IMR-90 (cell line): ENCODE measurements at regions not wholly inside any gene's neighbourhood (a gene's known extent, or its start where the extent isn't known, plus 50 kb on each side); places are given as distances from the start of the nearest gene placed in this dataset.

Experiments used
- ATAC-seq: fragments of 200-7000 bp; cut with Tn5 transposase; 2 replicates; pipeline ENCODE4 v1.9.1; 2020; ENCODE audit warnings: low read depth, mild to moderate bottlenecking, moderate library complexity
- BruUV-seq: library from RNA; stranded (reverse); fragments of 400-500 nt; replicated peaks from 2 replicates; lab custom pipeline; 2021; lab: Mats Ljungman, UMichigan
- CTCF ChIA-PET: fragments of 300-600 bp; formaldehyde crosslinking; extraction: SDS; loops from one replicate; lab custom pipeline; 2021; ENCODE audit warnings: antibody characterized with exemption; lab: Yijun Ruan, JAX
- POLR2A ChIA-PET: fragments of 300-600 bp; sonication (Branson Sonifier 250); formaldehyde crosslinking; loops from one replicate; lab custom pipeline; 2022; ENCODE audit warnings: antibody characterized with exemption; ENCODE audit not compliant: unreplicated experiment; lab: Charles Lee
- DNase-seq: peaks from one replicate; pipeline ENCODE4 v3.0.0; 2013
- H2AFZ ChIP-seq: replicated peaks from 2 replicates; pipeline ENCODE3; 2013; ENCODE audit warnings: low read length, mild to moderate bottlenecking; ENCODE audit not compliant: poor library complexity
- H2AK5ac ChIP-seq: 2 replicates; pipeline ENCODE4 v1.6.1; 2013; ENCODE audit warnings: low read depth, low read length, inconsistent platforms
- H2AK9ac ChIP-seq: replicated peaks from 2 replicates; pipeline ENCODE3; 2013; ENCODE audit warnings: mild to moderate bottlenecking, low read depth, low read length, moderate library complexity; ENCODE audit not compliant: poor library complexity
- H2BK120ac ChIP-seq: 2 replicates; pipeline ENCODE4 v1.6.1; 2013; ENCODE audit warnings: low read depth, low read length, inconsistent platforms
- H2BK15ac ChIP-seq: 3 replicates; pipeline ENCODE4 v1.6.1; 2013; ENCODE audit warnings: low read depth, low read length, inconsistent platforms
- H2BK20ac ChIP-seq: 2 replicates; pipeline ENCODE4 v1.6.1; 2013; ENCODE audit warnings: low read depth, mild to moderate bottlenecking, inconsistent platforms, low read length, moderate library complexity
- H2BK5ac ChIP-seq: 2 replicates; pipeline ENCODE4 v1.6.1; 2013; ENCODE audit warnings: mild to moderate bottlenecking, low read depth, low read length, inconsistent platforms; ENCODE audit not compliant: poor library complexity, severe bottlenecking
- H3K14ac ChIP-seq: replicated peaks from 2 replicates; pipeline ENCODE4 v1.6.1; 2013; ENCODE audit warnings: low read depth, low read length, inconsistent platforms
- H3K18ac ChIP-seq: 2 replicates; pipeline ENCODE4 v1.6.1; 2013; ENCODE audit warnings: low read depth, low read length, control low read depth
- H3K23ac ChIP-seq: 2 replicates; pipeline ENCODE4 v1.6.1; 2013; ENCODE audit warnings: low read depth, low read length, inconsistent platforms
- H3K27ac ChIP-seq: 2 replicates; pipeline ENCODE4 v1.5.1; 2013; ENCODE audit warnings: mild to moderate bottlenecking, control low read depth, low read length; ENCODE audit not compliant: insufficient read depth
- H3K27me3 ChIP-seq: 2 replicates; pipeline ENCODE4 v1.6.1; 2013; ENCODE audit warnings: low read length; ENCODE audit not compliant: control insufficient read depth, insufficient read depth
- H3K36me3 ChIP-seq: 2 replicates; pipeline ENCODE4 v1.6.1; 2013; ENCODE audit warnings: low read length, mixed read lengths; ENCODE audit not compliant: control insufficient read depth, insufficient read depth
- H3K4ac ChIP-seq: 2 replicates; pipeline ENCODE4 v1.6.1; 2013; ENCODE audit warnings: low read depth, low read length, inconsistent platforms
- H3K4me1 ChIP-seq: 2 replicates; pipeline ENCODE4 v1.6.1; 2013; ENCODE audit warnings: low read length, mixed read lengths; ENCODE audit not compliant: control insufficient read depth, insufficient read depth
- H3K4me2 ChIP-seq: 2 replicates; pipeline ENCODE4 v1.6.1; 2013; ENCODE audit warnings: low read depth, mild to moderate bottlenecking, control low read depth, low read length, moderate library complexity
- H3K4me3 ChIP-seq: 2 replicates; pipeline ENCODE4 v1.5.1; 2013; ENCODE audit warnings: low read depth, mild to moderate bottlenecking, control low read depth, low read length, moderate library complexity; ENCODE audit not compliant: insufficient read depth
- H3K56ac ChIP-seq: 2 replicates; pipeline ENCODE4 v1.6.1; 2013; ENCODE audit warnings: low read length, inconsistent platforms; ENCODE audit not compliant: insufficient read depth; ENCODE audit errors: extremely low read depth
- H3K79me1 ChIP-seq, 2 experiments: 2 replicates each; pipeline ENCODE4 v1.6.1; 2013; ENCODE audit warnings: low read length in 2 of 2, inconsistent platforms in 1 of 2, low read depth in 1 of 2
- H3K9ac ChIP-seq: 2 replicates; pipeline ENCODE4 v1.6.1; 2013; ENCODE audit warnings: low read depth, low read length, control low read depth
- H3K9me1 ChIP-seq: 2 replicates; pipeline ENCODE4 v1.6.1; 2013; ENCODE audit warnings: low read length, inconsistent platforms; ENCODE audit not compliant: insufficient read depth
- H3K9me3 ChIP-seq: 2 replicates; pipeline ENCODE4 v1.6.1; 2013; ENCODE audit warnings: low read length; ENCODE audit not compliant: control insufficient read depth, insufficient read depth
- H4K20me1 ChIP-seq: 2 replicates; pipeline ENCODE4 v1.6.1; 2013; ENCODE audit warnings: low read length, inconsistent platforms; ENCODE audit not compliant: insufficient read depth
- H4K5ac ChIP-seq: 2 replicates; pipeline ENCODE4 v1.6.1; 2013; ENCODE audit warnings: mild to moderate bottlenecking, low read depth, low read length, control low read depth
- H4K8ac ChIP-seq, 2 experiments: 2 replicates each; pipeline ENCODE4 v1.6.1; 2013; ENCODE audit warnings: low read depth in 2 of 2, low read length in 2 of 2, control low read depth in 1 of 2, inconsistent platforms in 1 of 2
- H4K91ac ChIP-seq: 2 replicates; pipeline ENCODE4 v1.6.1; 2013; ENCODE audit warnings: low read depth, low read length, inconsistent platforms; ENCODE audit not compliant: insufficient read depth
- BHLHE40 ChIP-seq: fragments of 150-350 bp; IDR thresholded peaks from 2 replicates; pipeline ENCODE4 v1.6.1; 2016; ENCODE audit warnings: mild to moderate bottlenecking, low read depth, low read length
- CEBPB ChIP-seq: IDR thresholded peaks from 2 replicates; pipeline ENCODE4 v1.6.1; 2012; ENCODE audit warnings: low read depth, low read length, improper control_type of control experiment
- CHD1 ChIP-seq: IDR thresholded peaks from 2 replicates; pipeline ENCODE4 v1.6.1; 2012; ENCODE audit warnings: low read depth, low read length, improper control_type of control experiment
- FOS ChIP-seq: fragments of 150-350 bp; IDR thresholded peaks from 2 replicates; pipeline ENCODE4 v1.6.1; 2016; ENCODE audit warnings: low read depth, low read length
- MAFK ChIP-seq: IDR thresholded peaks from 2 replicates; pipeline ENCODE4 v1.6.1; 2012; ENCODE audit warnings: low read depth, low read length, improper control_type of control experiment
- MAZ ChIP-seq: IDR thresholded peaks from 2 replicates; pipeline ENCODE4 v1.6.1; 2012; ENCODE audit warnings: low read depth, mild to moderate bottlenecking, low read length, improper control_type of control experiment, moderate library complexity, borderline replicate concordance
- MXI1 ChIP-seq: IDR thresholded peaks from 2 replicates; pipeline ENCODE4 v1.6.1; 2012; ENCODE audit warnings: low read depth, mild to moderate bottlenecking, low read length, moderate library complexity, borderline replicate concordance
- NFE2L2 ChIP-seq: fragments of 150-350 bp; IDR thresholded peaks from 2 replicates; pipeline ENCODE4 v1.6.1; 2016; ENCODE audit warnings: low read depth, mild to moderate bottlenecking, low read length
- POLR2A ChIP-seq: IDR thresholded peaks from 2 replicates; pipeline ENCODE4 v1.6.1; 2012; ENCODE audit warnings: mild to moderate bottlenecking, low read depth, low read length
- RAD21 ChIP-seq: IDR thresholded peaks from 2 replicates; pipeline ENCODE4 v1.6.1; 2012; ENCODE audit warnings: low read length, improper control_type of control experiment
- RCOR1 ChIP-seq: IDR thresholded peaks from 2 replicates; pipeline ENCODE4 v1.6.1; 2012; ENCODE audit warnings: mild to moderate bottlenecking, low read length, improper control_type of control experiment; ENCODE audit not compliant: insufficient replicate concordance
- RFX5 ChIP-seq: IDR thresholded peaks from 2 replicates; pipeline ENCODE4 v1.8.0; 2012; ENCODE audit warnings: low read depth, mild to moderate bottlenecking, low read length, moderate library complexity
- SMC3 ChIP-seq: fragments of 150-350 bp; IDR thresholded peaks from 2 replicates; pipeline ENCODE4 v1.6.1; 2016; ENCODE audit warnings: low read depth, mild to moderate bottlenecking, antibody characterized with exemption, low read length, moderate library complexity
- WGBS, 2 experiments: methylation state at CpG; one replicate each; pipeline versions ENCODE4 v1.1.5 to v1.1.7; 2013; ENCODE audit warnings: missing lambda C conversion rate in 2 of 2; ENCODE audit not compliant: insufficient read length in 1 of 2; ENCODE audit errors: extremely low coverage in 2 of 2; 5-methylcytosine and 5-hydroxymethylcytosine counted together
- dilution Hi-C: fragments of 300-500 bp; cut with HindIII; formaldehyde crosslinking; loops from one replicate; pipeline ENCODE4 v1.14.3; 2018; ENCODE audit warnings: low sequenced_read_pairs; ENCODE audit not compliant: unreplicated experiment
- in situ Hi-C: fragments of 300-500 bp; cut with MboI; formaldehyde crosslinking; loops from 3 replicates; pipeline ENCODE4 v1.14.3; 2019; ENCODE audit warnings: low sequenced_read_pairs, inconsistent platforms, mixed read lengths
- intact Hi-C: fragments of 100-400 bp; cut with micrococcal nuclease; formaldehyde crosslinking; loops from 2 replicates; pipeline ENCODE4 v1.10.0; 2022
- TF ChIP-seq, protein P1 (sequence below): fragments of 150-350 bp; IDR thresholded peaks from 2 replicates; pipeline ENCODE4 v1.6.1; 2017; ENCODE audit warnings: mild to moderate bottlenecking, antibody characterized with exemption, low read length, low read depth
- TF ChIP-seq, protein P2 (sequence below): conservative IDR thresholded peaks from 2 replicates; pipeline ENCODE4 v1.5.1; 2012; ENCODE audit warnings: mild to moderate bottlenecking, low read depth, low read length, improper control_type of control experiment
- TF ChIP-seq, protein P3 (sequence below): fragments of 150-350 bp; IDR thresholded peaks from 2 replicates; pipeline ENCODE4 v1.6.1; 2016; ENCODE audit warnings: low read depth, mild to moderate bottlenecking, low read length, moderate library complexity, borderline replicate concordance

DNA sequence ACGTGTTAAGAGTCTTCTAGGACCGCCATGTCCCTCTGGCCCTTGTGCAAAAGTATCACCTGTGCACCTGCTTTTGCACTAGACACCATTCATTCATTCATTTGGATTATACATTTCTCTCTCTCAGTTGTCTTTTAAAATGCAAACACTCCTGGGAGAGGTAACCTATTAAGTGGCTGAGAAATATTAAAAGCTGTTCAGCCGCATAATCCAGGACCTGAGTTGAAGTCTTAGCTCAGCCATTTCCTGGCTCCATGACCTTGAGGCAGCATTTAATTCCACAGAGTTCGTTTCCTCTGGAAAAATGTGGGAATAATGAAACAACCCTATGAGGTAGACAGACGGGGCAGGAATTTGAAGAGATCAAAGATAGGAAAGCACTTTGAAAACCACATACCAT lies 251.6 kb downstream of the RPS24 start:
- Histone ChIP-seq H2BK15ac (no peak overlapping the region), H3K4me3 (no peak overlapping the region), H2BK120ac (no peak overlapping the region), H2BK20ac (no peak overlapping the region), H2AK5ac (no peak overlapping the region), H2BK5ac (no peak overlapping the region), H3K4me2 (no peak overlapping the region), H3K9ac (no peak overlapping the region), H3K56ac (no peak overlapping the region), H4K8ac (no peak overlapping the region), H3K14ac (no peak overlapping the region), H3K9me1 (no peaks in the 10 kb centered on the region), H3K18ac (no peak overlapping the region), H4K5ac (no peak overlapping the region), H2AK9ac (no peak overlapping the region), H4K91ac (no peak overlapping the region), H3K4me1 (no peaks in the 10 kb centered on the region), H3K9me3 (no peaks in the 10 kb centered on the region), H3K23ac (no peak overlapping the region), H3K79me1 (no peaks in the 10 kb centered on the region), H4K20me1 (no peaks in the 10 kb centered on the region), H3K36me3 (no peaks in the 10 kb centered on the region), H3K27me3 (no peaks in the 10 kb centered on the region; the same call in 1 of the 2 replicates), H2AFZ (no peak overlapping the region), H3K27ac (no peak overlapping the region), H3K4ac (no peak overlapping the region)
- WGBS, 2 experiments = no CpG with 5 or more reads among the region's 5 CpGs
- dilution Hi-C loops = no loop called here
- DNase-seq (no peak), ATAC-seq (no peak)
- ChIA-PET POLR2A (no interaction called here), CTCF (no interaction called here)
- no TSS peak for BruUV-seq
- TF ChIP-seq MAFK (no peak), RFX5 (no peak), POLR2A (no peak), RCOR1 (no peak), CEBPB (no peak), MAZ (no peak), BHLHE40 (no peak), SMC3 (no peak), NFE2L2 (no peak), FOS (no peak), RAD21 (no peak), MXI1 (no peak), CHD1 (no peak)
- TF ChIP-seq, protein P1, sequence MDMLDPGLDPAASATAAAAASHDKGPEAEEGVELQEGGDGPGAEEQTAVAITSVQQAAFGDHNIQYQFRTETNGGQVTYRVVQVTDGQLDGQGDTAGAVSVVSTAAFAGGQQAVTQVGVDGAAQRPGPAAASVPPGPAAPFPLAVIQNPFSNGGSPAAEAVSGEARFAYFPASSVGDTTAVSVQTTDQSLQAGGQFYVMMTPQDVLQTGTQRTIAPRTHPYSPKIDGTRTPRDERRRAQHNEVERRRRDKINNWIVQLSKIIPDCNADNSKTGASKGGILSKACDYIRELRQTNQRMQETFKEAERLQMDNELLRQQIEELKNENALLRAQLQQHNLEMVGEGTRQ = no peak
- TF ChIP-seq, protein P2, sequence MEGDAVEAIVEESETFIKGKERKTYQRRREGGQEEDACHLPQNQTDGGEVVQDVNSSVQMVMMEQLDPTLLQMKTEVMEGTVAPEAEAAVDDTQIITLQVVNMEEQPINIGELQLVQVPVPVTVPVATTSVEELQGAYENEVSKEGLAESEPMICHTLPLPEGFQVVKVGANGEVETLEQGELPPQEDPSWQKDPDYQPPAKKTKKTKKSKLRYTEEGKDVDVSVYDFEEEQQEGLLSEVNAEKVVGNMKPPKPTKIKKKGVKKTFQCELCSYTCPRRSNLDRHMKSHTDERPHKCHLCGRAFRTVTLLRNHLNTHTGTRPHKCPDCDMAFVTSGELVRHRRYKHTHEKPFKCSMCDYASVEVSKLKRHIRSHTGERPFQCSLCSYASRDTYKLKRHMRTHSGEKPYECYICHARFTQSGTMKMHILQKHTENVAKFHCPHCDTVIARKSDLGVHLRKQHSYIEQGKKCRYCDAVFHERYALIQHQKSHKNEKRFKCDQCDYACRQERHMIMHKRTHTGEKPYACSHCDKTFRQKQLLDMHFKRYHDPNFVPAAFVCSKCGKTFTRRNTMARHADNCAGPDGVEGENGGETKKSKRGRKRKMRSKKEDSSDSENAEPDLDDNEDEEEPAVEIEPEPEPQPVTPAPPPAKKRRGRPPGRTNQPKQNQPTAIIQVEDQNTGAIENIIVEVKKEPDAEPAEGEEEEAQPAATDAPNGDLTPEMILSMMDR = no peak
- TF ChIP-seq, protein P3, sequence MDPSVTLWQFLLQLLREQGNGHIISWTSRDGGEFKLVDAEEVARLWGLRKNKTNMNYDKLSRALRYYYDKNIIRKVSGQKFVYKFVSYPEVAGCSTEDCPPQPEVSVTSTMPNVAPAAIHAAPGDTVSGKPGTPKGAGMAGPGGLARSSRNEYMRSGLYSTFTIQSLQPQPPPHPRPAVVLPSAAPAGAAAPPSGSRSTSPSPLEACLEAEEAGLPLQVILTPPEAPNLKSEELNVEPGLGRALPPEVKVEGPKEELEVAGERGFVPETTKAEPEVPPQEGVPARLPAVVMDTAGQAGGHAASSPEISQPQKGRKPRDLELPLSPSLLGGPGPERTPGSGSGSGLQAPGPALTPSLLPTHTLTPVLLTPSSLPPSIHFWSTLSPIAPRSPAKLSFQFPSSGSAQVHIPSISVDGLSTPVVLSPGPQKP = no peak
- intact Hi-C loops = no loop called here
- in situ Hi-C loops = no loop called here
